Effector CD4-positive, alpha-beta T cell (primary cell): ENCODE measurements at regions not wholly inside any gene's neighbourhood (a gene's known extent, or its start where the extent isn't known, plus 50 kb on each side); places are given as distances from the start of the nearest gene placed in this dataset.
"Not testable (repeated sequence)": the region's sequence is repeated elsewhere in the genome, so short reads cannot be mapped to it uniquely, and the experiment has no call there.

ENCODE experiments used
- DNase-seq: peaks from one replicate; pipeline ENCODE4 v3.0.0-alpha.2; 2020

GRCh38 chr6:27720607-27721580 is 191.3 kb downstream of the OR2B2 start:
- DNase-seq, result no peak

- not testable (repeated sequence) for DNase-seq
Observed at GRCh38 chr6:27719039-27719438, 193.2 kb downstream of the OR2B2 start.

DNA sequence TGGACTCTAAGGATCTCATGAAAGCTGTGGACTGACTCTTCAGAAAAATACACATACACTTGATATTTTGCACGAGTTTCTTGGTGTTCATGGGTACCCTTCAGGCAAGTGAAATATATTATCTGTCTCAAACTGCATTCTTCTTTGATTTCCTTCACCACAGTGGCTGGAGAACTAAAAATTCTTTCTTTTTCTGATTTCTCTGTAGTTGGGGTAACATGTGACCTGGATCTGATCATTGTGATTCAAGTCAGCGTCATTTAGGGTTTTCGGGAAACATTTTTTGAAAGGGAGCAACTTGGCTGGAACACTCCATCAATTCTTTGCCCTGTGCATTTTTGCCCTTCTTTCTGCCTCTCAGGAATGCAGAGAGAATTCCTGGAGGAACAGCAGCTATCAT is 205.8 kb downstream of the OR2B2 start:
- no peak for DNase-seq

DNA sequence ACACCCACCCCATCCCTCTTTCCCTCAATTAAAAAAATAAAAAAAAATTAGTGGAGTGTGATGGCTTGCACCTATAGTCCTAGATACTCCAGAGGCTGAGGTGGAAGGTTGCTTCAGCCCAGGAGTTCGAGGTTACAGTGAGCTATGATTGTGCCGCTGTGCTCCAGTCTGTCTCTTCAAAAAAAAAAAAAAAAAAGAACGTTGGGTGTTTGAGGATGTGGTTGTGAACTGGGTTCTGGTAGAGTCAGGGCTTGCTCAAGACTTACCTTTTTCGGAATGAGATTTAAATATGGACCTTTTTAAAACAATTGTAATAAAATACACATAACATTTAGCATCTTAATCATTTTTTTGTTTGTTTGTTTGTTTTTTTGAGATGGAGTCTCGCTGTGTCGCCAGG is 211.9 kb downstream of the OR2B2 start:
- no peak for DNase-seq

DNA sequence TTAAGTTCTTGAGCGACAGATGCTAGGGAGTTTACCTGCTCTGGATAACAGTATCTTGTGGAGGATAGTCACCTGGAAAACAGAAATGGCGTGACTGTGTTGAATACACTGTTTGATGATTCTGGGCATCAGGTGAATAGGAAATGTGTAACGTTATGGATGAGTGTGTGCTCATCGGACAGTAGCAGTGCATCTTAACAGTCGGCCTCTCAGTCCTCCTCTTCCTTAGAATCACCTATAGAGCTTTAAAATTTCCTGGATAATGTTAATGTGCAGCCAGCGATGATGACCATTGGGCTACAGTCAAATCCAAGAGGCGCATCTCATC is 217.7 kb downstream of the OR2B2 start:
- no peak for DNase-seq

- peak; percentile 17 for DNase-seq
Observed at GRCh38 chr6:27693766-27694546, 218.2 kb downstream of the OR2B2 start.

GRCh38 chr6:27692133-27692532 is 219.2 kb upstream of the ZNF184 start:
- DNase-seq, result not testable (repeated sequence)

DNA sequence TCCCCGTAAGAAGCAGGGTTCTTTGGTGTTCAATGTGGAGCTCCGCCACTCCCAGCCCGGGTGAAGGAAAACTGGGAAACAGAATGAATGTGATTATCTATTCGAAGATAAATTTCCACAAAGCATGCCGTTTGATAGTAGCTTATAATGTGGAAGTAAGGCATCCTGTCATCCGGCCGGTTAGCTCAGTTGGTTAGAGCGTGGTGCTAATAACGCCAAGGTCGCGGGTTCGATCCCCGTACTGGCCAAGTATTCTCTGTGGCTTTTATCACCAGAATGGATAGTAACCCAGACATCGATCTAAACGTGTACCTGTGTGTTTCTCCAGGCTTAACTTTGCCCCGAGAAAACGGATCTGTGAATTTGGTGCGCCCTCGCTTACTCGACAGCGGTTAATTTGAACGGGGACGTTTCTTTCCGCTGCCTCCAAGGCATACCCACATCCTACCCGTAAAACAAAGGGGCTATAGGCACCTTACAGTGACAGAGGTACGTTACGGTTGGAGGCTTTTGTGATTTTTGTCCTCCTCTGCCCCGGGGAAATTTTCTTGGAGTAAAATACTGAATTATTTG is 215.2 kb upstream of the ZNF184 start:
- DNase-seq, result peak; percentile 78

- peak; percentile 60 for DNase-seq
Observed at GRCh38 chr6:27687154-27688013, 214.5 kb upstream of the ZNF184 start.

- DNase-seq, result no peak
Observed at GRCh38 chr6:27685279-27685678, 212.4 kb upstream of the ZNF184 start.

DNA sequence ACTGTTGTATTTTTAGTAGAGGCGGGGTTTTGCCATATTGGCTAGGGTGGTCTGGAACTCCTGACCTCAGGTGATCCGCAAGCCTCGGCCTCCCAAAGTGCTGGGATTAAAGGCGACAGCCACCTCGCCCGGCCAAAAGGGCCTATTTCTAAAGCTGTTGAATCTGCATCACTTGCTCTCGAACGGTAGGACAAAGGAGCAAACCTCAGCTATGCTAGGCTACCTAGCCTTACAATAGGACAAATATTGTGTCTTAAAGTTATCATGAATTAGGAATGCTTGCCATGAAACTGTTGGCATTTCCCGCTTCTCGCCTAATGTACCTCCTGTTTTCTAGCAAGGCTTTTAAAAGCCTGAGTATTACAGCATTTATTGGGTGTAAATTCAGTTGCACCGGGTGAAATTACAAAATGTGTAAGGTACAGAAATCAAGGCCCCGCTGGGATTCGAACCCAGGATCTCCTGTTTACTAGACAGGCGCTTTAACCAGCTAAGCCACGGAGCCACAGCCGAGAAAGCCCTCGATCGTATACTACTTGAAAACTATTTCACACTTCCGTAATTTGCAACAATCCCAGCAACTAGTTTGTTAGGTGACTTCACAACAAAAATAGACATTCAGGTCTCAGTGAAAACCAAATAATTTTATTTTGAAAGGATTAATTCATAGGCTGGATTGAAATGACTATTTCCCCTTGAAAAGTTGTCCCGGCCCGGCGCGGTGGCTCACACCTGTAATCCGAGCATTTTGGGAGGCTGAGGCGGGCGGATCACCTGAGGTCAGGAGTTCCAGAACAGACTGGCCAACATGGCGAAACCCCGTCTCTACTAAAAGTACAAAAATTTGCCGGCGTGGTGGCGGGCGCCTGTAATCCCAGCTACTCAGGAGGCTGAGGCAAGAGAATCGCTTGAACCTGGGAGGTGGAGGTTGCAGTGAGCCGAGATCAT is 211.6 kb upstream of the ZNF184 start:
- DNase-seq, result peak; percentile 25

GRCh38 chr6:27679964-27680694 is 207.2 kb upstream of the ZNF184 start:
- no peak for DNase-seq

DNA sequence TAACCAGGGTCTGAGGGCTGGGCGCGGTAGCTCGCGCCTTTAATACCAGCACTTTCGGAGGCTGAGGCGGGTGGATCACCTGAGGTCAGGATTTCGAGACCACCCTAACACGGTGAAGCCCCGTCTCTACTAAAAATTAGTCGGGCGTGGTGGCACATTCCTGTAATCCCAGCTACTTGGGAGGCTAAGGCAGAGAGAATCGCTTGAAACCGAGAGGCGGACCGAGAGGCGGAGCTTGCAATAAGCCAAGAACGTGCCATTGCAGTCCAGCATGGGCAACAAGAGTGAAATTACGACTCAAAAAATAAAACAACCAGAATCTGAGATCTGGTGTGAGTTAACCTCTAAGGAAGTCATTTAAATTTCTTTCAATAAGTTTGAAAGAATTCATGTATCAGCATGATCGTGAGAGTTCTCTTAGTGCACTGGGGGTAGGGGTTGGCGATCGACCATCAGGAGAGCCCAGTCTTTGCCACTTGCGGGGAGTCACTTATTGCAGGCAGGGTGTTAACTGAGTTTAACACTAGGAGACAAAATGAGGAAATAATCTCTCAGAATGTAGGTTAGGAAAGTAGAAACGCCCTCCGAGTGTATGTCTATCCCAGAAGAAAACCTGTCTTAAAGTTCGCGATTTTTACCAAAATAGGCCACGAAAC is 206.5 kb upstream of the ZNF184 start:
- DNase-seq, result no peak

DNA sequence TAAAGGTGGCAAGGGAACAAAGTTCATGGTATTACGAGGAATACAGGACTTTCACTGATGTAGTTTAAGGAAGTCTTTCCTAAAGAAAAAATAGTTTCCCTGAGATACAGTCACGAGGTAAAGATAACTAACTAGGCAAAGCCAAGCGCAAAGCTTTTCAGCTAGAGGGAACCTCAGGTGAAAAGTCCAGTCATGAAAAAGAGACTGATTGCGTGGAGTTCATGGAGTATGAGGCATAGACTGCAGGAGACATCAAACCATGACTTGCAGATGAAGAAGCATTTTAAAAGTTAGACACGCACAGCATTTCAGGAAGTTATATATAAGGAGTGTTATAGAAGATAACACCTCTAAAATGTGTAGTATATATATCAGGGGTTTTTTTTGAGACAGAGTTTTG is 205.6 kb upstream of the ZNF184 start:
- DNase-seq, result no peak

- no peak for DNase-seq
Observed at GRCh38 chr6:27674882-27675281, 202.0 kb upstream of the ZNF184 start.

GRCh38 chr6:27672113-27672799 is 199.4 kb upstream of the ZNF184 start:
- no peak for DNase-seq

GRCh38 chr6:27669624-27670301 is 196.9 kb upstream of the ZNF184 start:
- no peak for DNase-seq

DNA sequence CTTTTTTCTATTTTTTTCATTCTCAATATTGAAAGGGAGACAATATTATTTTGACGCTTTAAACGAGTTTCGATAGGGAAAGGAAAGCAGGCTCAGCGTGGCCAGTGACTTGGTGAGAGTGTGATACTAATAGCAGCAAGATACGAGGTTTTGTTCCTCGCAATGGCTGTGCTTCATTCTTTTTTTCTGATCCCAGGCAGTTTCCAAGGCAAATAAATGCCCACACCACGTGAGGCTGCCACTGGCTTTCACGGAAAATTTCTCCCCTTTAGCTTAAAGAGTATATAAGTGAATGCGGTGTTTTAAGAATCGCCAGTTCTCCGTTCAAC is 196.4 kb upstream of the ZNF184 start:
- no peak for DNase-seq
